Stimulated activated naive CD4-positive, alpha-beta T cell (primary cell): ENCODE measurements at regions not wholly inside any gene's neighbourhood (a gene's known extent, or its start where the extent isn't known, plus 50 kb on each side); places are given as distances from the start of the nearest gene placed in this dataset.

Experiments
- DNase-seq, 6 experiments: peaks; one replicate each; lab custom pipeline; 2025; lab: John Stamatoyannopoulos, UW

DNA sequence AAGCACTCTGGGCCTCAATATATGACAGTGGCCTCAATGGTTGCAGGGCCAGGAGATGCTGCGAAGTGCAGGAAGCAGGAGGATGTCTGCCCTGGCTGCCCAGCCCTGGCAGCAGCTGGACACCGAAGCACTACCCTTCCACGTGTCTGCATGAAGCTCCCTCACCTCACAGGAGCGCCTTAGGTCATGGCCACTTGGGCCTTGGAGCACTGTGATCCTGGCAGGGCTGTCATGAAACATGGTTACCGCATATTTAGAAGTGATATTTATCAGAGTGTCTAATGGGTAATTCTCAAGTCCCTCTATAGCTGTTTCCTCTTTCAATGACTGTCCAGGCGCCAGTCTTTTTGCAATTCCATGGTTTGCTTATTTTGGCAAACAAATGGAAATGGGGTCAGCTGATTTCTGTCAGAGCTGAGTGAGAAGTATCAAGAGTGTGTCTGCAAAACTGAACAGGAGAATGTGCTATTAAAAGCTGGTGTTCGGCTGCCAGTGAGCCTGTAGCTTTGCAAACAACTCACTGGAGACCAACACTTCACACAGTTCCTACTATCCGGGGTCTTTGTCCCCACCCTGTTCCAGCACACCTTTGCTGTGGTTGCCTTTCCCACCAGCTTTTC, 285.9 kb downstream of the KIF4B start:
- no peak for DNase-seq

GRCh38 chr5:155303120-155303519, 289.6 kb downstream of the KIF4B start:
- DNase-seq: no peak

DNA sequence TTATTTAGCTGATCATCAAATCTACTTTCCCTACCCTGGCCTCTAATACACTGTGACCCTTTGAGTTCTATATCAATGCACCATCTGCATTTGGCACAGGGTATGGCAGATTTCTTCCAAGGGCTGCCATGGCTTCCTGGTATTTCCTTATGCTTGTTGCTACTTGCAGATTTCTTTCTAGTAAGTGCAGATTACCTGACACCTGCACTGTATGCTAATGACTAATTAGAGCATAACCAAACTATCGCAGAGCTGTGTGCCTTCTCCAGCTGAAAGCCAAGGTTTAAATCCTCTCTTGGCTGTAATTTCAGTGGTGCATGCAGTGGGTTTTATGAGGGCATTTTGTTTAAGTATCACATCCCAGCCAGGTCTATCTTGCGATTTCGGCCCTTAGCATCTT, 293.7 kb downstream of the KIF4B start:
- no peak for DNase-seq

- DNase-seq: no peak
Observed at GRCh38 chr5:155308289-155308688, 294.7 kb downstream of the KIF4B start.

DNA sequence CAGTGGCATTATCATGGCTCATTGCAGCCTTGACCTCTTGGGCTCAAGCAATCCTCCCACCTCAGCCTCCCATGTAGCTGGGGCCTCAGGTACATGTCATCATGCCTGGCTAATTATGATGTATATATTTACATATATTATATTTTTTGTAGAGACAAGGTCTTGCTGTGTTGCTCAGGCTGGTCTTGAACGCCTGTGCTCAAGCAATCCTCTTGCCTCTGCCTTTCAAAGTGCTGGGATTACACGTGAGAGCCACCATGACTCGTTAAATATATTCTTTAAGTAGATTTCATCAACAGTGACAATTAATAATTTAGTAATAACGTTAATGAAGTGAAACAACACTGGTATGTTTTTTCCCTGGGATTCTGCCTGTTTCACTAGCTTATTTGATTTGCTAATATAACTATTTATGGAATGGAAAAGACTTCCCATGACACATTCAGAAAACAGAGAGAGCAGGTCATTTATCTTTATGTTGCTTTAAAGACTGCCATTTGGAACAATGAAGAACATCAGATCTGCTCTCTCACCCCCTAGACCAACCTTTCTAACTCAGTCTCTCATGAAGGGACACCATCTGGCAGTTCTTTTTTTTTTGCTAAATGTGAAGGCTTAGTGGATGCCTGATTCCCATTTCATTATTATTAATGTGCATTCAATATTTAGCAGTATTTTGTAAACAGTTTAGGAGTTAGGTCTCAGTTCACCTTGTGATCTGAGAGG, 295.6 kb downstream of the KIF4B start:
- DNase-seq: no peak

DNA sequence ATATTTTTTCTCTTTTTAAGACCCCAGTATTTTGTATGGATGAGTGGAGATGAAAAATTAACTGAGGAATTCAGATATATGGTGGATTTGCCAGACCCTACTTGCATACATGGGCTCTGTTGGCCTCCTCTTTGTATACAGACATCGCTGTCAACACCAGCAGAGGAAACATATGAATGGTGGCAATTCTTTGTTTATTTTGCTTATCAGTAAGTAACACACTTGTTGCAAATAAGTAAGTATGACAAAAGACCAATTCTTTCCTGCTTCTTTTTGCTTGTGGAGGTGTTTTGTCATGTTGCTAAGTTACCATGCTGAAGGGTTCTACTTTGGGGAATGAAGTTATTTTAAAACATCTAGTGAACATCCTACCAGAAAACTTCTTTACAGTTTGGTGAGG, 298.2 kb downstream of the KIF4B start:
- DNase-seq: no peak

DNA sequence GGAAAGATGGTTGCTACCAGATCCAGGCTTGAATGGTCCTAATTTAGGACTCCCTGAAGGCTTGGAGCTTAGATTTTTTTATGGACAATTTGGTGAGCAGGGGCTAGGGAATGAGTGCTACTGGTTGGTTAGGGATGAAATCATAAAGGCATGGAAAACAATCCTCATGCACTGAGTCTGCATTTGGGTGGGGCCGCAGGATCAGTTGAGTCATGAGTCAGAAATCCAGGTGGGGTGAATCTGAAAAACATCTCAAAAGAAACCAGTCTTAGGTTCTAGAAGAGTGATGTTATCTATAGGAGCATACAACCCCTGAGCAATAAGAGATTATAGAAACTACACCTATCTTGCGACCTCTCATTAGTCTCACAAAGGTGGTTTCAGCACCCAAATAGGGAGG, 300.0 kb downstream of the KIF4B start:
- DNase-seq: no peak

- no peak for DNase-seq
Observed at GRCh38 chr5:155316070-155316714, 302.6 kb downstream of the KIF4B start.

DNA sequence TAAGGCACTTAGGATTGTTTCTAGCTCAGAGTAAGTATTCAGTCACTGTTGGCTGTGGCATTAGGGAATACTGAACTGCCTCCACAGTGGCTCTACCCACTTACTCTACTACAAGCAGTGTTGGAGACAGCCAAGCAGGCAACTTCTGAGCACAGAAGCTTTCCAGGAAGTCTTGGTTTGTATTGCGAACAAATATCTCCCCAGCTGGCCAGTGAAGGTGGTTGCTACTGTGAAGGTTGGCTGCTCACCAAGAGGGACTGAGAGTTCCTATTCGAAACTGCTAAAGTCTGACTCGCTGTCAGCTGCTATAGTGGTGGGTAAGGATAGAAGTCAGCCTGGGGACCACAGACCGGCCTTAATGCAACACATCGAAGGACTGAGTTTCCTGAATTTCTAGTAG, 319.1 kb downstream of the KIF4B start:
- DNase-seq: no peak

GRCh38 chr5:155342956-155343355, 329.4 kb downstream of the KIF4B start:
- DNase-seq: no peak

DNA sequence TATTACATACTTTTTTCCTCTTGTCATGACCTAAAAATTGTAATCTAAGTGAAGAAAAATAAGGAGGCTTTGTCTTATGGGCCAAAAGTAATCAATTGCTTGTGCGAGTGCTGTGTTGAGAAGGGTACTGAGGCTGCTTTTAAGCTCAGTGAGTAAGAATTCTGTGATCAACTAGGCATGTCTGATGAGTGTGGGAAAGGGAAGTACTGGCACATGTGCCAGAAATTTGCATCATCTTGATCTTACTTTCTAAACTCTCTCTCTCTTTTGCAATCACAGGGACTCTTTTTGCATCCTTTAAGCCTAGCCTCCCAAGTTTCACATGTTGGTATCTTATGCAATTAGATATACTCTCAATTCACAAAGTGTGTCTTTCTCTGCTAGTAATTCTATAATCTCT, 329.9 kb downstream of the KIF4B start:
- no peak for DNase-seq

DNA sequence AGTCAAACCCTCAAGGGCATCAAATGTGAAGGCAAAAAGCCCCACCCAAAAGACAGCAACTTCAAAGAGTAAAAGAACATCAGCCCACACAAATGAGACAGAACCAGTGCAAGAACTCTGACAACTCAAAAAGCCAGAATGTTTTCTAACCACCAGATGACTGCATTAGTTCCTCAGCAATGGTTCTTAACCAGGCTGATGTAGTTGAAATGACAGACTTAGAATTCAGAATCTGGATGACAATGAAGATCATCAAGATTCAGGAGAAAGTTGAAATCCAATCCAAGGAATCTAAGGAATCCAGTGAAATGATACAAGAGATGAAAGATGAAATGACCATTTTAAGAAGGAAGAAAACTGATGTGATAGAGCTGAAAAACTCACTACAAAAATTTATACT, 339.7 kb downstream of the KIF4B start:
- no peak for DNase-seq

GRCh38 chr5:155366096-155366495, 352.5 kb downstream of the KIF4B start:
- DNase-seq: no peak

- no peak for DNase-seq
Observed at GRCh38 chr5:155367841-155368240, 354.3 kb downstream of the KIF4B start.

GRCh38 chr5:155368490-155368889, 354.9 kb downstream of the KIF4B start:
- no peak for DNase-seq

DNA sequence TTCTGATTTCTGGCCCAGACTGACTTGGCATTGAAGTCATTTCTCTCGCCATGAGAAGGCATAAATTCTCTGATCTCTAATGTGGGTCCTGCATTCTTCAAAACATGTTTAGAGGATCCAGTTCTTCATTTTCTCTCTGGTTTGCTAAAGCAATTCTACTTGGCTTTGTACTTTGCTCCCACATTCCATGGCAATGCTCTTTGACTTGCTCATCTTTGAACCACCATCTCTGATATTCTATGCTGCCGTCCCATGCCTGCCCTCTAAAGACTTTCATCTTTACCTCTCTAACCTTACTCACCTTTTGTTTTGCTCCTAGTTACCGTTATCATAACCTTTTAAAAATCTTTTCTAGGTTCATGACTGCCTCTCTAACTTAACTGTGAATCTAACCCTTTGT, 366.9 kb downstream of the KIF4B start:
- DNase-seq: no peak

DNA sequence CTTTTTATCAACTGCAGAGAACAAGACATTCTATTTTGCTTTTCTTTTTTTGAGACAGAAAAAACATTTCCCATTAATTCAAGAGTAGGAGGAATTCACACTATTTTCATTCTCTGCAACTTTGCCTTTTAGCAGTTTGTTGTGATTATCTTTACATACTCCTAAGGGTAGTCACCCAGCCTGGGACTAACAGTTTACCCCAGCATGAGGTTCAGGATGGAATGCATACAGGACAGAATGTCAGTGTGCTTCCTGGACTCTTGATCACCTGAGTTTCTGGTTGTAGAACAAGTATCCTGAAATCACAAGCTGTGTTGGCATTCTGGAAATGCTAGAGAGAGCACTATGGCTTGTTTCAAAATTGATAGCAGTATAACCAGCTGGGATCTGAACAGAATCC, 368.1 kb downstream of the KIF4B start:
- DNase-seq: no peak

DNA sequence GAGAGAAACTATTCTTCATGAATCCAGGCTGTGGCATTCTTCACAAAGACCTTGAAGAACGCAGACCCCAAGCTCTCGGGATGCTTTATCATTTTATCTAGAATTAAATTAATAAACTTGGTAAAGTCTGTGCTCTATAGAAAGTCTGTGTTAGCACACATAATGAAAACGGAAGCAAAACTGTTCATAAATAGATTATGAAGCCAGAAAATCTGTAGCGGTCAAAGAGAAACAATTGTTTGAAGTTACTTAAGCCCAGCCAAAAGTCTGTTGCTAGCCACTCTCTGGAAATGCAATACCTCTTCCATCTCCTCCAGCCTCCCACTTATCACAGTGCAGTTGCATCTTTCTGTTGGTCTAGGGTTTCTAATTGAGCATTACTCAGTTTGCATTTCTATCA, 375.9 kb downstream of the KIF4B start:
- no peak for DNase-seq

DNA sequence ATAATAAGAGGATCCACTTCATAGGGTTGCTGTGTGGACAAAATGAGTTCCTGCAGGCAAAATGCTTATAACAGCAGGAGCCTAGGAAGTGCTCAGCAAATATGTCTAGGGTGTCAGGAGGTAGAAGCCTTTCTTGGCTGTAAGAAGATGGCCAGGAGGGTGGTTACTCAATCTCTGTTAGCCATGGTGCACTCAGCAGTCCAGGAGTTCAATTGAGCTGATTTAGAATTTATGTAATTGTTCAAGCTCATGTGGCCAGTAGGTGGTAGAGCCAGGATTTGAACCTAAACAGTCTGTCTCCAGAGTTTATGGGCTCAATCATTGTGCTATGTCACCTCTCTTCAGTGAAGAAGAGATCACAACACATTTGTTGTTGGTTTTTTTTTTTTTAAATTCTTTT, 381.2 kb downstream of the KIF4B start:
- no peak for DNase-seq

- no peak for DNase-seq
Observed at GRCh38 chr5:155402927-155403640, 389.5 kb downstream of the KIF4B start.

GRCh38 chr5:155406815-155407214, 393.3 kb downstream of the KIF4B start:
- DNase-seq: no peak

DNA sequence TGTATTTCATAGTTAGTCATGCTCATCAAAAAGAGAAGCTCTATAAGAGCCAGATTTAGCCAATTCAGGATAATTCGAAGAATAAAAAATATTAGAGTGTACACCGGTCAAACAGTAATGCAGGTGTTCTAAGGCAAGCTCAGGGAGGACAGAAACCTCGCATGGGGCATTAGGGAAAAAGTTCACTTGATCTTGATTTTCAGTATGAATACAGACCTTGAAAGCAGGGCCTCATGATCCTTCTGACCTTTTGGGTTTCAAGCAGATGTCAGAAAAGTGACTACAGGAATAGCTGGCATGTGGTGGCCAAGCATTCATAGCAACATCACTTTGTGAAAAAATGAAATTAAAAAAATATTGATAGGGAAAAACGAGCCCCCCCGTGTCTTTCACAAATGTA, 394.9 kb downstream of the KIF4B start:
- no peak for DNase-seq

GRCh38 chr5:155416765-155417164, 403.2 kb downstream of the KIF4B start:
- no peak for DNase-seq
